Retinal pigment epithelial cell (primary cell): ENCODE measurements at regions not wholly inside any gene's neighbourhood (a gene's known extent, or its start where the extent isn't known, plus 50 kb on each side); places are given as distances from the start of the nearest gene placed in this dataset.

Experiments
- DNase-seq: peaks from one replicate; pipeline ENCODE4 v3.0.0-alpha.2; 2010; ENCODE audit warnings: low read depth
- H3K4me3 ChIP-seq: 2 replicates; pipeline ENCODE4 v1.5.1; 2011; ENCODE audit warnings: mild to moderate bottlenecking, low read length, control low read depth, moderate library complexity
- CTCF ChIP-seq: conservative IDR thresholded peaks from 2 replicates; pipeline ENCODE4 v1.5.1; 2011; ENCODE audit warnings: low read depth, low read length, control low read depth, inconsistent platforms

GRCh38 chr12:4114986-4115385 lies 158.6 kb upstream of the CCND2 start:
- no peak overlapping the region for H3K4me3 ChIP-seq
- no peak for TF ChIP-seq CTCF
- no peak for DNase-seq

GRCh38 chr12:4112734-4113325 lies 160.7 kb upstream of the CCND2 start:
- DNase-seq: no peak
- no peak overlapping the region for H3K4me3 ChIP-seq
- no peak for TF ChIP-seq CTCF

GRCh38 chr12:4112290-4112689 lies 161.3 kb upstream of the CCND2 start:
- no peak overlapping the region for H3K4me3 ChIP-seq
- no peak for DNase-seq
- no peak for TF ChIP-seq CTCF

GRCh38 chr12:4111010-4111409 lies 162.6 kb upstream of the CCND2 start:
- TF ChIP-seq CTCF: no peak
- DNase-seq: no peak
- H3K4me3 ChIP-seq: no peak overlapping the region

- no peak overlapping the region for H3K4me3 ChIP-seq
- DNase-seq: no peak
- no peak for TF ChIP-seq CTCF
These were observed 163.7 kb upstream of the CCND2 start for GRCh38 chr12:4109826-4110225.

- H3K4me3 ChIP-seq: no peak overlapping the region
- TF ChIP-seq CTCF: no peak
- DNase-seq: no peak
These were observed 164.7 kb upstream of the CCND2 start for GRCh38 chr12:4108803-4109345.

- H3K4me3 ChIP-seq: no peak overlapping the region
- DNase-seq: no peak
- no peak for TF ChIP-seq CTCF
These were observed 165.5 kb upstream of the CCND2 start for GRCh38 chr12:4107911-4108697.
